GM19397 (cell line): ENCODE measurements at regions not wholly inside any gene's neighbourhood (a gene's known extent, or its start where the extent isn't known, plus 50 kb on each side); places are given as distances from the start of the nearest gene placed in this dataset.

Experiments used
- ATAC-seq: cut with Tn5 transposase; IDR thresholded peaks from one replicate; pipeline ENCODE4 v1.9.1; 2021; ENCODE audit warnings: mild to moderate bottlenecking, moderate library complexity; ENCODE audit not compliant: unreplicated experiment

DNA sequence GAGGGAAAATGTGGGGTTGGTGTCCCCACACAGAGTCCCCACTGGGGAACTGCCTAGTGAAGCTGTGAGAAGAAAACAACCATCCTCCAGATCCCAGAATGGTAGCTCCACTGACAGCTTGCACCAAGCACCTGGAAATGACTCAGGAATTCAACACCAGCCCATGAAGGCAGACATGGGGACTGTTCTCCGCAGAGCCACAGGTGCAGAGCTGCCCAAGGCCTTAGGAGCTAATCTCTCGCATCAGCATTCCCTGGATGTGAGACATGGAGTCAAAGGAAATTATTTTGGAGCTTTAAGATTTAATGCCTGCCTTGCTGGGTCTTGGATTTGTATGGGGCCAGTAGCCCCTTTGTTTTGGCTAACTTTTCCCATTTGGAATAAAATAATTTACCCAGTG is 367.9 kb downstream of the FAM133A start:
- ATAC-seq = no peak

DNA sequence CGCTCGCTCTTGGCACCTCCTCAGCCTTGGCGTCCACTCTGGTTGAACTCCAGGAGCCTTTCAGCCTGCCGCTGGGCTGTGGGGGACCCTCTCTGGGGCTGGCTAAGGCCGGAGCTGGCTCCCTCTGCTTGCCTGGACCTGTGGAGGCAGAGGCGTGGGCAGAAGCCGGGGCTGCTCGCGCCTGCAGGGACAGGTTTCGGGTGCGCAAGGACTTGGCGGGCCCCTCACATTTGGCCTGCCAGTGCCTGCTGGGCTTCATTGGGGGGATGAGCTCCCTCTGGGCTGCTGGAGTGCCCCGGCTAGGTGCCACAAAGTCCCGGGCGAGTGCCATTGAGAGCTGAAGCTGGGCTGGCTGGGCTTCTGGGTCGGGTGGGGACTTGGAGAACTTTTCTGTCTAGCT is 371.7 kb downstream of the FAM133A start:
- no peak for ATAC-seq

DNA sequence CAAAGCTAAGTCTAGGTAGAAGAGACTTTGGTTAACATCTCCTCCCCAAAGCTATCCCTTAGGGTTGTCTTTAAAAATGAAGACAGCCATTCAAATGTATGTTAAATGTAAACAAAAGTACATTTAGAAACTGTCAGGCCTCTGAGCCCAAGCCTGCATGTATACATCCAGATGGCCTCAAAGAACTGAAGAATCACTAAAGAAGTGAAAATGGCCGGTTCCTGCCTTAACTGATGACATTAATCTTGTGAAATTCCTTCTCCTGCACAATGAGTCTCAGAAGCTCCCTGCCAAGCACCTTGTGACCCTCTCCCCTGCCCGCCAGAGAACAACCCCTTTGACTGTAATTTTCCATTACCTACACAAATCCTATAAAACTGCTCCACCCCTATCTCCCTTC is 377.9 kb downstream of the FAM133A start:
- ATAC-seq = no peak

- no peak for ATAC-seq
These were observed 379.6 kb downstream of the FAM133A start for GRCh38 chrX:94053575-94053974.

DNA sequence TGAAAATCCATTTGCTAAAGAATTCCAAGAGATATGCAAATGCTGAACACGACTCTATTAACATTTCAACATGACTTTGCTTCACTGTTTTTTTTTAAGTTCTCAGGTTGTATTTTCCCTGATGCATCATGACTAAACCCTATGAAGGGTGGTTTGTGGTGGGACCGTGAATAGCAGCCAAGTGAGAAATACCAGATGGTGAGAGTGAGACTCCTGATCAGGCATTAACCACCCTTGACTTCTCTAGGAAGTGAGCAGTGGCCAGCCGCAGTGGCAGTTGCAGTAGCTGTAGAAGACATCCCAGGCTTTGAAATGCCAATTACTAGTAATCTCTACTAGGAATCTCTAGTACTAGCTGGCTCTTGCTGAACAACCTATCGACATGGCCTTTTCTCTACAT is 383.4 kb downstream of the FAM133A start:
- ATAC-seq = no peak

GRCh38 chrX:94058728-94059382 is 384.8 kb downstream of the FAM133A start:
- no peak for ATAC-seq

- no peak for ATAC-seq
These were observed 391.1 kb downstream of the FAM133A start for GRCh38 chrX:94065091-94065490.

DNA sequence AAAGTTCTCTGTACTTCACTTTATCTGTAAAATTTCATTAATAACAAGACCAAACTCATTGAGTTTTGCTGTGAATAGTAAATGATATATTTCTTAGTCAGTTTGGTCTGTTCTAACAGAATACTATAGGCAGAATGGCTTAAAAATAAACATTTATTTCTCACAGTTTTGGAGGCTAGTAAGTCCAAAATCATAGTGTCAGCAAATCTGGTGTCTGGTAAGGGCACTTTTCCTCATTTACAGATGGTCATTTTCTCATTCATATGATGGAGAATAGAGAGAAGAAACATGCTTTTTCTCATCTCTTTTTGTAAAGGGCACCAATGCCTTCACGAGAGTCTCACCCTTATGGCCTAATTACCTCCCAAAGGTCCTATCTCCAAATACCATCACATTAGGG is 415.1 kb downstream of the FAM133A start:
- no peak for ATAC-seq

GRCh38 chrX:94097868-94098267 is 423.9 kb downstream of the FAM133A start:
- no peak for ATAC-seq

DNA sequence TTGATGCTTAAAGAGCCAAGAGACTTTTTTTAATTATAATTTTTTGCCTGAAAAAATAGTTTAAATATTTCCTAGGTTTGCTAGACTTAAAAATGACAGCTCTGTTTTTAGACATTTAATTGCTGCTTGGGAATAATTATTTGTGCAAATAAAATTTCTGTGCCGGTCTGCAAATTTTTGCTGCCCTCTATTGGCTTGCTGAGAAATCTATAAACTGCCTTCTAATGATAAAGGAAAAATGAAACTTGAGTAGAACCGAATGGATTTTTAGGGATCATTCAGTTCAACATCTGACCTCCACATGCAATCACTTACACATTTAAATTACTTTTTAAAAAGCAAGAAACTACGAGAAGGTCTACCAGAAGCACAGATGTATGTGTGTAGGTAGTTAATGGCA is 434.0 kb downstream of the FAM133A start:
- ATAC-seq = no peak

DNA sequence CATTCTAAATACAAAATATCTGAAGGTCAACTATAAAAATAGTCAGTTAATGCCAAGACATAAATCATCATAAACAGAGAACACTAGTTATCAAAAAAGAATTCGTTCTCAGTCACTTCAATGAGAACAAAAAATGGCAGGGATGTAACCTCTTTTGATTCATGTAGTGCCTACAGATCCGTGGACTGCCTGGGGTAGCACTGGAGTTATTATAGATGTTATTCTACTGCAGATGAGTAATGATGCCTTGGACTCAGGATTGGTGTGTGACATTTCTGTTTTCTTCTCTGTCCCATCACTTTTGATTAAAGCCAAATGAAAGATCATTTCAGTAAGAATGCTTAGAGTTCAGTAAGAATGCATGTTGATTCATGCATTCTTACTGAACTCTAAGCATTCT is 440.4 kb downstream of the FAM133A start:
- ATAC-seq = no peak

DNA sequence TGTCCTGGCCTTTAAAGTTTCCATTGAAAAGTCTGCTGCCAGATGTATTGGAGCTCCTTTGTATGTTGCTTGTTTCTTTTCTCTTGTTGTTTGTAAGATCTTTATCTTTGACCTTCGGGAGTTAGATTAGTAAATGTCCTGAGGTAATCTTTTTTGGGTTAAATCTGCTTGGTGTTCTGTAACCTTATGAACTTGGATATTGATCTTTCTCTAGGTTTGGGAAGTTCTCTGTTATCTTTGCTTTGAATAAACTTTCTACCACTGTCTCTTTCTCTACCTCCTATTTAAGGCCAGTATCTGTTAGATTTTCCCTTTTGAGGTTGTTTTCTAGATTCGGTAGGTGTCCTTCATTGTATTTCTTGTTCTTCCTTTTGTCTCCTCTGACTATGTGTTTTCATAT is 447.8 kb downstream of the FAM133A start:
- ATAC-seq = no peak

DNA sequence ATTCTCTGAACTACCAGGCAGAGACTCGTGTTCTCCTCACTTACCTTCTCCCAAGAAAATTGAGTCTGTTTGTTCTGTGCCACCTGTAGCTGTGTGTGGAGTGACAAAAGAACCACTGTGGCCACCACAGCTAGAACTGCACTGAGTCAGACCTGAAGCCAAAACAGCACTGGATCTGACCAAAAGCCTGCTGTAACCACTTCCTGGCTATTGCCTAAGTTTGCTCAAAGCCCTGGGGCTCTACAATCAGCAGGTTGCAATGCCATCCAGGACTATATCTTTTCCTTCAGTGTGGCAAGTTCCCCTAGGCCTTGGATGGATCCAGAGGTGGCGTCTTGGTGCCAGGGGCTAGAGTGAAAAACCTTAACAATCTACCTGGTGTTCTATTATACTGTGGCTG is 449.1 kb downstream of the FAM133A start:
- ATAC-seq = no peak

DNA sequence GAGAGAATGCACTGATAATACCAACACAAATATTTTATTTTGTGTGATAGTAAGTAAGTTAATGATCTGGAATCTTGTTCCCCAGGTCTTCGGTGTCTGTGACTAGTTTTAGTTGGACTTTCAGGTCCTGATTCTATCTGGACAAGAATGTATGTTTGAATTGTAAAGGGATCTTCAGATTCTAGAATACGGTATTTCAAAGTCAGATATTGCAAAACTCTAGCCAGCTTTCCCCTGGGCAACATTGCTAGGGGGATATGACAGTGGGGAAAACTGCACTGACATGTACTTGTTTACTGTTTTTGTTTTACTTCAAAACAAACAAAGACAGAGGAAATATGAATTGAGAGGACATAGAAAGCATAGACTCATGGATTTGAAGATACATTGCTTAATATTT is 489.0 kb downstream of the FAM133A start:
- ATAC-seq = no peak

- ATAC-seq = no peak
These were observed 504.3 kb downstream of the FAM133A start for GRCh38 chrX:94178145-94178788.

GRCh38 chrX:94204524-94204923 is 530.5 kb downstream of the FAM133A start:
- no peak for ATAC-seq

DNA sequence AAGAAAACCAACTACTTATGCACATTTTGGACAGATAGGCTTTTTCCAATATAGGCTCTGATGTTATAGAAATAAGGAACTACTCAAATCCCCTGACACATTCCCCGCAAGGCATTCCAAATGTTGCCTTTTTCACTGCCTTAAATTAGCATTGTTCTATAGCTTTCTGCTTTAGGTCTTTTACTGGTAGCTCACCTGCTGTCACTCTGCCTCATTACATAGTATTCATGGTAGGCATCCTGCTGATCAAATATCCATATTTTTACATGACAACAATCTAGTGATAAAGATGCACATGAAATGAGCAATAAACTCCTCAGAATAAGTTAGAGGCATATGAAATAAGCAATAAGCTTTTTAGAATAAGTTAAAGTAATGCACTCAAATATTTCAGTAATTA is 542.7 kb downstream of the FAM133A start:
- ATAC-seq = no peak

- no peak for ATAC-seq
These were observed 578.2 kb downstream of the FAM133A start for GRCh38 chrX:94252211-94252610.

- no peak for ATAC-seq
These were observed 582.4 kb downstream of the FAM133A start for GRCh38 chrX:94256396-94256795.

- no peak for ATAC-seq
These were observed 591.3 kb downstream of the FAM133A start for GRCh38 chrX:94265323-94265722.

GRCh38 chrX:94288325-94288724 is 614.3 kb downstream of the FAM133A start:
- ATAC-seq = no peak

DNA sequence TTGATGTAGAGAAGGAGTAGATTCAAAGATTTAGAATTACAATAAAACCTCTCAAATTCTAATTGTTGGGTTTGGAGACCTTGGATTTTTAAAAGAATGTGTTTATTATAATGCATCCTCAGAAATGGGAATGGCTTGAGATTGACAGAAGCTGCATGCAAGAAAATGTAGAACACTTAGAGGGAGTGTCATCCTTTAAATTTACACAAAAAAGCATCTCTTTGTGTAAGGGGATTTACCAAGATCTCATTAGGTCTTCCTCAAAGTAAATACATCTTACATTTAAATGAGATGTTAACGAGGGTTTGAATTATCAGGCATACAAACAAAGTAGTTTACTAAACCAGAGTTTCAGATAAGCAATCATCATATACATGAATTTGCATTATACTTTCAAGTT is 615.0 kb downstream of the FAM133A start:
- ATAC-seq = no peak

DNA sequence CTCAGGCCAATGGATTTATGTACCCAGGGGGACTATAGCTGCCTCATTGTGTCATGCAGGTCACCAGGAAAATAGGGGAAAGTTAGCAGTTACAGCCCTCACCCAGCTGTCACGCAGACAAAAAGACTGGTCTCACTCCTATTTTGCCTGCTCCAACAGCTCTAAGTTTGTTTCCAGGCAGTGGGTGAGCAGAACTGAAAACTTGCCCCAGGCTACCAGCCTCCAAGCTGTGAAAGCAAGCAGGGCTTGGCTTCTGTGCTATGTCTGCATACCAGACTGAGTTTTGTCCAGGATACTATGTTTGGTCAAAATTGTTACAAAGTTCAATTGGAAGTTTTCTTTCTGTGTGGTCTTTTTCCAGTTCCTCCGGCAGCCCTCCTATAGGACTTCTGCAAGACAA is 628.4 kb downstream of the FAM133A start:
- no peak for ATAC-seq
